HEK293 (cell line): ENCODE measurements at regions not wholly inside any gene's neighbourhood (a gene's known extent, or its start where the extent isn't known, plus 50 kb on each side); places are given as distances from the start of the nearest gene placed in this dataset.

Experiments used
- CTCF ChIA-PET: fragments of 350-600 bp; formaldehyde crosslinking; extraction: SDS; loops from one replicate; lab custom pipeline; 2021; ENCODE audit warnings: antibody characterized with exemption; lab: Yijun Ruan, JAX
- POLR2A ChIA-PET: fragments of 300-600 bp; formaldehyde crosslinking; extraction: SDS; loops from one replicate; lab custom pipeline; 2020; ENCODE audit warnings: antibody characterized with exemption, inconsistent platforms; lab: Yijun Ruan, JAX
- H3K27ac ChIP-seq: fragments of 200-500 bp; sonication (Bioruptor generic); 2 replicates; pipeline ENCODE4 v1.5.1; 2014; ENCODE audit warnings: low read depth, low read length, control low read depth, inconsistent platforms; ENCODE audit errors: extremely low read depth
- H3K36me3 ChIP-seq, 2 experiments: fragments of 200-500 bp in 1 of 2; sonication (Bioruptor generic) in 1 of 2; 1 replicate in 1 of 2; 2 replicates in 1 of 2; pipeline ENCODE4 v1.5.1; 2014 to 2017; ENCODE audit warnings: inconsistent platforms in 2 of 2, low read length in 2 of 2; ENCODE audit not compliant: control insufficient read depth in 2 of 2, insufficient read depth in 1 of 2
- H3K4me1 ChIP-seq: fragments of 200-500 bp; sonication (Bioruptor generic); 2 replicates; pipeline ENCODE4 v1.5.1; 2014; ENCODE audit warnings: mild to moderate bottlenecking, low read length, inconsistent platforms; ENCODE audit not compliant: control insufficient read depth, insufficient read depth
- H3K4me3 ChIP-seq: 2 replicates; pipeline ENCODE4 v1.5.1; 2011; ENCODE audit warnings: low read depth, mild to moderate bottlenecking, control low read depth, low read length, moderate library complexity
- H3K9me3 ChIP-seq: fragments of 200-500 bp; sonication (Bioruptor generic); 2 replicates; pipeline ENCODE4 v1.5.1; 2014; ENCODE audit warnings: low read depth, low read length, inconsistent platforms; ENCODE audit not compliant: control insufficient read depth, insufficient read depth
- FEZF1 ChIP-seq: fragments of 450-650 bp; formaldehyde crosslinking; IDR thresholded peaks from 2 replicates; pipeline ENCODE4 v1.5.1; 2016; ENCODE audit warnings: missing biosample characterization, missing genetic modification characterization
- SCRT1 ChIP-seq: fragments of 450-650 bp; formaldehyde crosslinking; IDR thresholded peaks from 2 replicates; pipeline ENCODE4 v1.5.1; 2016; ENCODE audit warnings: missing biosample characterization, missing genetic modification characterization, borderline replicate concordance
- SCRT2 ChIP-seq: fragments of 450-650 bp; formaldehyde crosslinking; IDR thresholded peaks from 2 replicates; pipeline ENCODE4 v1.5.1; 2016; ENCODE audit warnings: missing biosample characterization, missing genetic modification characterization
- TSHZ1 ChIP-seq: fragments of 450-650 bp; formaldehyde crosslinking; IDR thresholded peaks from 2 replicates; pipeline ENCODE4 v1.5.1; 2016; ENCODE audit warnings: missing biosample characterization, missing genetic modification characterization, borderline replicate concordance
- WT1 ChIP-seq: fragments of 450-650 bp; formaldehyde crosslinking; IDR thresholded peaks from 2 replicates; pipeline ENCODE4 v1.5.1; 2016; ENCODE audit warnings: missing biosample characterization, missing genetic modification characterization
- YY2 ChIP-seq: fragments of 450-650 bp; formaldehyde crosslinking; IDR thresholded peaks from 2 replicates; pipeline ENCODE4 v1.5.1; 2016; ENCODE audit warnings: missing biosample characterization, missing genetic modification characterization
- ZBTB1 ChIP-seq: fragments of 450-650 bp; formaldehyde crosslinking; IDR thresholded peaks from 2 replicates; pipeline ENCODE4 v1.5.1; 2016; ENCODE audit warnings: missing biosample characterization, missing genetic modification characterization
- ZBTB20 ChIP-seq: fragments of 450-650 bp; formaldehyde crosslinking; IDR thresholded peaks from 2 replicates; pipeline ENCODE4 v1.5.1; 2016; ENCODE audit warnings: missing biosample characterization, missing genetic modification characterization
- ZFHX2 ChIP-seq: fragments of 450-650 bp; formaldehyde crosslinking; conservative IDR thresholded peaks from 2 replicates; pipeline ENCODE4 v1.5.1; 2016; ENCODE audit warnings: missing biosample characterization, missing genetic modification characterization
- ZFP69B ChIP-seq: fragments of 450-650 bp; formaldehyde crosslinking; IDR thresholded peaks from 2 replicates; pipeline ENCODE4 v1.5.1; 2016; ENCODE audit warnings: missing biosample characterization, missing genetic modification characterization
- ZNF174 ChIP-seq: fragments of 450-650 bp; formaldehyde crosslinking; IDR thresholded peaks from 2 replicates; pipeline ENCODE4 v1.5.0; 2017; ENCODE audit warnings: missing biosample characterization, mild to moderate bottlenecking, missing genetic modification characterization
- ZNF221 ChIP-seq: fragments of 450-650 bp; formaldehyde crosslinking; IDR thresholded peaks from 2 replicates; pipeline ENCODE4 v1.5.1; 2017; ENCODE audit warnings: missing biosample characterization, missing genetic modification characterization, borderline replicate concordance
- ZNF341 ChIP-seq: fragments of 450-650 bp; formaldehyde crosslinking; IDR thresholded peaks from 2 replicates; pipeline ENCODE4; 2016; ENCODE audit warnings: low read depth, missing biosample characterization, missing genetic modification characterization
- ZNF391 ChIP-seq: fragments of 450-650 bp; formaldehyde crosslinking; IDR thresholded peaks from 2 replicates; pipeline ENCODE4 v1.5.1; 2016; ENCODE audit warnings: low read depth, missing biosample characterization, missing genetic modification characterization, borderline replicate concordance
- ZNF555 ChIP-seq: fragments of 450-650 bp; formaldehyde crosslinking; conservative IDR thresholded peaks from 2 replicates; pipeline ENCODE4 v1.5.1; 2017; ENCODE audit warnings: missing biosample characterization, mild to moderate bottlenecking, missing genetic modification characterization, inconsistent platforms
- ZNF596 ChIP-seq: fragments of 450-650 bp; IDR thresholded peaks from 2 replicates; pipeline ENCODE4 v1.5.0; 2018; ENCODE audit warnings: missing biosample characterization, mild to moderate bottlenecking, missing genetic modification characterization, moderate library complexity
- ZNF624 ChIP-seq: fragments of 450-650 bp; formaldehyde crosslinking; IDR thresholded peaks from 2 replicates; pipeline ENCODE4 v1.5.1; 2017; ENCODE audit warnings: missing biosample characterization, missing genetic modification characterization
- ZNF701 ChIP-seq: fragments of 450-650 bp; formaldehyde crosslinking; IDR thresholded peaks from 2 replicates; pipeline ENCODE4 v1.5.1; 2016; ENCODE audit warnings: missing biosample characterization, missing genetic modification characterization
- ZNF747 ChIP-seq: fragments of 450-650 bp; formaldehyde crosslinking; IDR thresholded peaks from 2 replicates; pipeline ENCODE4 v1.5.1; 2016; ENCODE audit warnings: missing biosample characterization, missing genetic modification characterization
- ZNF777 ChIP-seq: fragments of 450-650 bp; formaldehyde crosslinking; IDR thresholded peaks from 2 replicates; pipeline ENCODE4 v1.5.1; 2017; ENCODE audit warnings: missing biosample characterization, missing genetic modification characterization, borderline replicate concordance
- ZXDB ChIP-seq: fragments of 450-650 bp; formaldehyde crosslinking; IDR thresholded peaks from 2 replicates; pipeline ENCODE4 v1.5.1; 2016; ENCODE audit warnings: missing biosample characterization, missing genetic modification characterization
- TF ChIP-seq, protein P1 (sequence below): fragments of 450-650 bp; formaldehyde crosslinking; IDR thresholded peaks from 2 replicates; pipeline ENCODE4 v1.5.1; 2016; ENCODE audit warnings: missing biosample characterization, missing genetic modification characterization
- TF ChIP-seq, protein P2 (sequence below): fragments of 450-650 bp; IDR thresholded peaks from 2 replicates; pipeline ENCODE4 v1.5.1; 2018; ENCODE audit warnings: missing biosample characterization, mild to moderate bottlenecking, missing genetic modification characterization
- TF ChIP-seq, protein P3 (sequence below): fragments of 450-650 bp; formaldehyde crosslinking; IDR thresholded peaks from 2 replicates; pipeline ENCODE4 v1.5.1; 2016; ENCODE audit warnings: missing biosample characterization, missing genetic modification characterization

- TF ChIP-seq FEZF1 (tag by site-specific recombination) (peak; percentile 70), ZXDB (0 out of 2 replicates have a peak, but pooled peaks have one; percentile 48), ZNF221 (tag by site-specific recombination) (no peak), WT1 (tag by site-specific recombination) (peak; percentile 98)
Measured at GRCh38 chr18:32612651-32613050, 142.0 kb upstream of the GAREM1 start (continued).

- no peak overlapping the region for H3K27ac ChIP-seq
- POLR2A ChIA-PET = no interaction called here
- H3K4me3 ChIP-seq = no peak overlapping the region
- TF ChIP-seq SCRT1 (tag by site-specific recombination) (no peak), ZNF624 (tag by site-specific recombination) (no peak), YY2 (tag by site-specific recombination) (no peak), TSHZ1 (tag by site-specific recombination) (no peak), ZNF174 (no peak), ZBTB1 (no peak), ZFP69B (tag by site-specific recombination) (no peak), ZNF596 (tag by site-specific recombination) (no peak), ZNF777 (tag by site-specific recombination) (no peak), ZNF747 (tag by site-specific recombination) (no peak), ZNF391 (tag by site-specific recombination) (no peak), ZNF555 (no peak), ZBTB20 (tag by site-specific recombination) (no peak), ZFHX2 (tag by site-specific recombination) (no peak), ZNF701 (tag by site-specific recombination) (no peak), ZNF341 (tag by site-specific recombination) (no peak), SCRT2 (tag by site-specific recombination) (no peak)
- TF ChIP-seq, protein P1, sequence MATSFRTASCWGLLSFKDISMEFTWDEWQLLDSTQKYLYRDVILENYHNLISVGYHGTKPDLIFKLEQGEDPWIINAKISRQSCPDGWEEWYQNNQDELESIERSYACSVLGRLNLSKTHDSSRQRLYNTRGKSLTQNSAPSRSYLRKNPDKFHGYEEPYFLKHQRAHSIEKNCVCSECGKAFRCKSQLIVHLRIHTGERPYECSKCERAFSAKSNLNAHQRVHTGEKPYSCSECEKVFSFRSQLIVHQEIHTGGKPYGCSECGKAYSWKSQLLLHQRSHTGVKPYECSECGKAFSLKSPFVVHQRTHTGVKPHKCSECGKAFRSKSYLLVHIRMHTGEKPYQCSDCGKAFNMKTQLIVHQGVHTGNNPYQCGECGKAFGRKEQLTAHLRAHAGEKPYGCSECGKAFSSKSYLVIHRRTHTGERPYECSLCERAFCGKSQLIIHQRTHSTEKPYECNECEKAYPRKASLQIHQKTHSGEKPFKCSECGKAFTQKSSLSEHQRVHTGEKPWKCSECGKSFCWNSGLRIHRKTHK = no peak
- TF ChIP-seq, protein P2, sequence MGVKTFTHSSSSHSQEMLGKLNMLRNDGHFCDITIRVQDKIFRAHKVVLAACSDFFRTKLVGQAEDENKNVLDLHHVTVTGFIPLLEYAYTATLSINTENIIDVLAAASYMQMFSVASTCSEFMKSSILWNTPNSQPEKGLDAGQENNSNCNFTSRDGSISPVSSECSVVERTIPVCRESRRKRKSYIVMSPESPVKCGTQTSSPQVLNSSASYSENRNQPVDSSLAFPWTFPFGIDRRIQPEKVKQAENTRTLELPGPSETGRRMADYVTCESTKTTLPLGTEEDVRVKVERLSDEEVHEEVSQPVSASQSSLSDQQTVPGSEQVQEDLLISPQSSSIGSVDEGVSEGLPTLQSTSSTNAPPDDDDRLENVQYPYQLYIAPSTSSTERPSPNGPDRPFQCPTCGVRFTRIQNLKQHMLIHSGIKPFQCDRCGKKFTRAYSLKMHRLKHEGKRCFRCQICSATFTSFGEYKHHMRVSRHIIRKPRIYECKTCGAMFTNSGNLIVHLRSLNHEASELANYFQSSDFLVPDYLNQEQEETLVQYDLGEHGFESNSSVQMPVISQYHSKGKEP (tag by site-specific recombination) = no peak
- TF ChIP-seq, protein P3, sequence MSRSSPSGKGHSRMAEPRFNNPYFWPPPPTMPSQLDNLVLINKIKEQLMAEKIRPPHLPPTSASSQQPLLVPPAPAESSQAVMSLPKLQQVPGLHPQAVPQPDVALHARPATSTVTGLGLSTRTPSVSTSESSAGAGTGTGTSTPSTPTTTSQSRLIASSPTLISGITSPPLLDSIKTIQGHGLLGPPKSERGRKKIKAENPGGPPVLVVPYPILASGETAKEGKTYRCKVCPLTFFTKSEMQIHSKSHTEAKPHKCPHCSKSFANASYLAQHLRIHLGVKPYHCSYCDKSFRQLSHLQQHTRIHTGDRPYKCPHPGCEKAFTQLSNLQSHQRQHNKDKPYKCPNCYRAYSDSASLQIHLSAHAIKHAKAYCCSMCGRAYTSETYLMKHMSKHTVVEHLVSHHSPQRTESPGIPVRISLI (tag by site-specific recombination) = no peak
- CTCF ChIA-PET = no interaction called here
- H3K9me3 ChIP-seq = no peaks in the 10 kb centered on the region
- H3K36me3 ChIP-seq = no peaks in the 10 kb centered on the region
- peaks cover 6% of the 10 kb centered on the region; the same call in 1 of the 2 replicates for H3K4me1 ChIP-seq
Measured at GRCh38 chr18:32610176-32610575, 139.5 kb upstream of the GAREM1 start.
